ENCODE measurements at regions not wholly inside any gene's neighbourhood (a gene's known extent, or its start where the extent isn't known, plus 50 kb on each side); places are given as distances from the start of the nearest gene placed in this dataset.

DNA sequence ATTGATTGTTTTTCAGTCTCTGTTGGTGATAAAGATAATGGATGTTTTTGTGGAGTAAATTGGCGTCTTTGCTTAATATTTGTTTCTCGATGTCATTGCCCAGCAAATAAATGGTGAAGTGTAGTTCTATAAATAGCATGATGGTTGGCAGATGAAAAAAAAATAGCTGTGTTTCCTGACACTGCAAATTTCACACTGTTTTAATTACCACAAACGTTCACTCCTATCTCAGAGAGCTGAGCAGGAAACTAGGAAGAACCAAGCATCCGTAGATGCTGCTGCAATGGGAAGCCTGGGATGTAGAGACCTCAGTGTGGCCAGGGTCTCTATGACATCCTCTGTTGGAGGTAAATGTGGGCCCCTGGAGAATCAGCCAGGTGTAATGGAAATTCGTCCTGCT, 183.2 kb downstream of the CYRIA start:
- no peak for TF ChIP-seq CTCF (IDR thresholded peaks at IDR 0.05; ENCODE audit: insufficient read depth, low read length)
- no peak overlapping the region for H3K4me3 ChIP-seq (ENCODE audit: low read depth, low read length)
- no peak for DNase-seq (ENCODE audit: low read depth)

DNA sequence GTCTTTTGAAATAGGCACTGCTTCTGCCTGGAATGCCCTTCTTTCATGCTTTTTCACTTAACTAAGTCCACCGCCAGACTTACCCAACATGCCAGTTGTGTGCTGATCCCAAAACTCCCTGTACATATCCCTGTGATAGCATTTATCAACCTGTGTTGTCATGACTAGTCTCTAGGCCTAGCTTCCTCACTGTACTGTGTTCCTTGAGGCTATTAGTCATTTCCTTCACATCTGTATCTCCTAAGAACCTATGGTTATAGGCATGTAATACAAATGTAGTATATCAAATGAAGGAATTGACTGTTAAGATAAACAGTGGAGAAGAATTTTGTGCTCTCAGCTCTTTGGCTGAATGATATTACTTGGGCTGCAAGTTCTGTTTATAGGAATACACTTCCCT, 184.3 kb downstream of the CYRIA start:
- no peak overlapping the region for H3K4me3 ChIP-seq (ENCODE audit: low read depth, low read length)
- TF ChIP-seq CTCF (IDR thresholded peaks at IDR 0.05; ENCODE audit: insufficient read depth, low read length): no peak
- no peak for DNase-seq (ENCODE audit: low read depth)

- no peak overlapping the region for H3K4me3 ChIP-seq (ENCODE audit: low read depth, low read length)
- TF ChIP-seq CTCF (IDR thresholded peaks at IDR 0.05; ENCODE audit: insufficient read depth, low read length): no peak
- no peak for DNase-seq (ENCODE audit: low read depth)
These were observed 185.9 kb downstream of the CYRIA start for GRCh38 chr2:16479721-16480120.

- no peak overlapping the region for H3K4me3 ChIP-seq (ENCODE audit: low read depth, low read length)
- TF ChIP-seq CTCF (IDR thresholded peaks at IDR 0.05; ENCODE audit: insufficient read depth, low read length): no peak
- DNase-seq (ENCODE audit: low read depth): no peak
These were observed 187.0 kb downstream of the CYRIA start for GRCh38 chr2:16478434-16479210.

DNA sequence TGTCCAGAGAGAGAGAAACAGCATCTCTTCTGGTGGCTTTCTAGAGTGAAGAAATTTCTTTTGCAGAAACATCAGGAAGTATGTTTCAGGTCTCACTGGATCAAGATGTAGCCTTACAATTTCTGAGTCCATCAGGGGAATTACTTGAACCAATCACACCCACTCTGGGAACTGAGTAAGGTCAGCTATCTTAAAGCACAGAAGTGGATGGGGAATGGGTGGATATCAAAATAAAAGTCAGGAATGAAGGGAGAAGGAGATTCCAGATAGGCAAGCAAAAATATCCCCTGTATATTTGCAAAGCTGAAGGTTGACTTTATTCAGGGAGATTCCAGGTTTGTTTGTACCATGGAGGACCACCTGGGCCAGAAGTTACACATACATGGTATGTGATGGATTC, 188.0 kb downstream of the CYRIA start:
- no peak for DNase-seq (ENCODE audit: low read depth)
- no peak for TF ChIP-seq CTCF (IDR thresholded peaks at IDR 0.05; ENCODE audit: insufficient read depth, low read length)
- H3K4me3 ChIP-seq (ENCODE audit: low read depth, low read length): no peak overlapping the region

GRCh38 chr2:16476866-16477265, 188.8 kb downstream of the CYRIA start:
- no peak for DNase-seq (ENCODE audit: low read depth)
- TF ChIP-seq CTCF (IDR thresholded peaks at IDR 0.05; ENCODE audit: insufficient read depth, low read length): no peak
- no peak overlapping the region for H3K4me3 ChIP-seq (ENCODE audit: low read depth, low read length)

Measured in fibroblast of the aortic adventitia (primary cell).